Breast epithelium (tissue), 3 donors: ENCODE measurements at regions not wholly inside any gene's neighbourhood (a gene's known extent, or its start where the extent isn't known, plus 50 kb on each side); places are given as distances from the start of the nearest gene placed in this dataset.

ENCODE experiments used
- CTCF ChIP-seq, 3 donors: fragments of 450-650 bp; IDR thresholded peaks; one replicate each; pipeline ENCODE4 v1.5.1; 2016 to 2017; ENCODE audit warnings: antibody characterized with exemption in 3 of 3, mild to moderate bottlenecking in 3 of 3, moderate library complexity in 3 of 3
- POLR2A ChIP-seq: fragments of 450-650 bp; IDR thresholded peaks from one replicate; pipeline ENCODE4 v1.6.1; 2016; ENCODE audit warnings: antibody characterized with exemption, mild to moderate bottlenecking, moderate library complexity

GRCh38 chrX:137426695-137427425 is 139.1 kb upstream of the ZIC3 start:
- TF ChIP-seq POLR2A, result no peak
- no peak for TF ChIP-seq CTCF (IDR thresholded peaks at IDR 0.05)
